H9 (cell line): ENCODE measurements at regions not wholly inside any gene's neighbourhood (a gene's known extent, or its start where the extent isn't known, plus 50 kb on each side); places are given as distances from the start of the nearest gene placed in this dataset.

Source experiments
- DNase-seq: peaks from one replicate; pipeline ENCODE4 v3.0.0-alpha.2; 2017
- H2AFZ ChIP-seq: one replicate; pipeline ENCODE4 v1.6.1; 2013; ENCODE audit warnings: mild to moderate bottlenecking, low read length, control low read depth, moderate library complexity
- H2AK5ac ChIP-seq: 2 replicates; pipeline ENCODE4 v1.6.1; 2013; ENCODE audit warnings: low read length, control low read depth, mixed read lengths; ENCODE audit not compliant: insufficient read length
- H2BK120ac ChIP-seq: one replicate; pipeline ENCODE4 v1.6.1; 2013; ENCODE audit warnings: low read depth, mild to moderate bottlenecking, low read length, control low read depth, inconsistent platforms; ENCODE audit not compliant: poor library complexity, severe bottlenecking
- H2BK12ac ChIP-seq: 2 replicates; pipeline ENCODE4 v1.6.1; 2013; ENCODE audit warnings: low read length, control low read depth, mixed read lengths, low read depth; ENCODE audit not compliant: insufficient read length
- H2BK15ac ChIP-seq: 2 replicates; pipeline ENCODE4 v1.6.1; 2013; ENCODE audit warnings: low read depth, low read length, control low read depth
- H2BK20ac ChIP-seq: one replicate; pipeline ENCODE4 v1.6.1; 2013; ENCODE audit warnings: low read depth, mild to moderate bottlenecking, low read length, control low read depth, inconsistent platforms; ENCODE audit not compliant: poor library complexity, severe bottlenecking
- H2BK5ac ChIP-seq: 2 replicates; pipeline ENCODE4 v1.6.1; 2013; ENCODE audit warnings: low read length, control low read depth, mixed read lengths; ENCODE audit not compliant: insufficient read length
- H3K14ac ChIP-seq: 2 replicates; pipeline ENCODE4 v1.6.1; 2013; ENCODE audit warnings: low read length, control low read depth; ENCODE audit not compliant: insufficient read depth
- H3K18ac ChIP-seq: 2 replicates; pipeline ENCODE4 v1.6.1; 2013; ENCODE audit warnings: low read depth, mild to moderate bottlenecking, mixed read lengths, low read length, control low read depth; ENCODE audit not compliant: insufficient read length
- H3K23ac ChIP-seq: 2 replicates; pipeline ENCODE4 v1.6.1; 2013; ENCODE audit warnings: low read length, control low read depth, mixed read lengths, low read depth; ENCODE audit not compliant: insufficient read length
- H3K23me2 ChIP-seq: 2 replicates; pipeline ENCODE4 v1.6.1; 2013; ENCODE audit warnings: low read depth, mild to moderate bottlenecking, mixed read lengths, low read length, control low read depth; ENCODE audit not compliant: insufficient read length, poor library complexity, severe bottlenecking
- H3K27ac ChIP-seq: 2 replicates; pipeline ENCODE4 v1.5.1; 2013; ENCODE audit warnings: low read length, control low read depth, mixed read lengths, low read depth; ENCODE audit not compliant: insufficient read length
- H3K27me3 ChIP-seq: 2 replicates; pipeline ENCODE4 v1.6.1; 2013; ENCODE audit warnings: low read length, control low read depth, inconsistent platforms; ENCODE audit not compliant: insufficient read depth
- H3K4ac ChIP-seq: 2 replicates; pipeline ENCODE4 v1.6.1; 2013; ENCODE audit warnings: low read depth, mild to moderate bottlenecking, control low read depth, inconsistent platforms, low read length, moderate library complexity
- H3K4me1 ChIP-seq: 2 replicates; pipeline ENCODE4 v1.6.1; 2013; ENCODE audit warnings: low read length, control low read depth, inconsistent platforms; ENCODE audit not compliant: insufficient read depth
- H3K4me2 ChIP-seq: 2 replicates; pipeline ENCODE4 v1.6.1; 2013; ENCODE audit warnings: low read length, control low read depth, mixed read lengths; ENCODE audit not compliant: insufficient read length, insufficient read depth
- H3K56ac ChIP-seq: 2 replicates; pipeline ENCODE4 v1.6.1; 2013; ENCODE audit warnings: low read depth, mild to moderate bottlenecking, mixed read lengths, low read length, control low read depth; ENCODE audit not compliant: insufficient read length
- H3K79me1 ChIP-seq: 2 replicates; pipeline ENCODE4 v1.6.1; 2013; ENCODE audit warnings: low read depth, mild to moderate bottlenecking, moderate library complexity, low read length, control low read depth, inconsistent platforms; ENCODE audit not compliant: insufficient read depth, poor library complexity, severe bottlenecking
- H3K79me2 ChIP-seq: 2 replicates; pipeline ENCODE4 v1.6.1; 2013; ENCODE audit warnings: low read length, control low read depth, inconsistent platforms; ENCODE audit not compliant: insufficient read depth
- H3K9ac ChIP-seq: 2 replicates; pipeline ENCODE4 v1.6.1; 2013; ENCODE audit warnings: low read length, control low read depth, mixed read lengths; ENCODE audit not compliant: insufficient read length; ENCODE audit errors: extremely low read depth
- H3K9me3 ChIP-seq: one replicate; pipeline ENCODE4 v1.6.1; 2013; ENCODE audit warnings: low read depth, low read length, inconsistent platforms; ENCODE audit not compliant: control insufficient read depth
- H3T11ph ChIP-seq: one replicate; pipeline ENCODE4 v1.6.1; 2013; ENCODE audit warnings: mild to moderate bottlenecking, low read length, control low read depth, inconsistent platforms
- H4K20me1 ChIP-seq: one replicate; pipeline ENCODE4 v1.6.1; 2013; ENCODE audit not compliant: control insufficient read depth, insufficient read length, insufficient read depth
- H4K5ac ChIP-seq: 2 replicates; pipeline ENCODE4 v1.6.1; 2013; ENCODE audit warnings: low read depth, mild to moderate bottlenecking, mixed read lengths, low read length, control low read depth; ENCODE audit not compliant: insufficient read length
- H4K8ac ChIP-seq: replicated peaks from 2 replicates; pipeline ENCODE4 v1.6.1; 2013; ENCODE audit warnings: low read length, control low read depth, mixed read lengths, low read depth; ENCODE audit not compliant: insufficient read length
- H4K91ac ChIP-seq: 2 replicates; pipeline ENCODE4 v1.6.1; 2013; ENCODE audit warnings: low read depth, mild to moderate bottlenecking, moderate library complexity, mixed read lengths, low read length, control low read depth; ENCODE audit not compliant: insufficient read length
- H3K27ac Mint-ChIP-seq, 3 experiments: 2 replicates in 2 of 3; 3 replicates in 1 of 3; pipeline ENCODE4 v1.8.0; 2020 to 2021; ENCODE audit warnings: mixed read lengths in 3 of 3, mild to moderate bottlenecking in 1 of 3, moderate library complexity in 1 of 3
- H3K27me3 Mint-ChIP-seq: 2 replicates; pipeline ENCODE4 v1.8.0; 2021; ENCODE audit warnings: low read depth, mild to moderate bottlenecking, moderate library complexity, mixed read lengths
- H3K36me3 Mint-ChIP-seq, 3 experiments: 2 replicates in 2 of 3; 3 replicates in 1 of 3; pipeline ENCODE4 v1.8.0; 2020 to 2021; ENCODE audit warnings: low read depth in 3 of 3, mixed read lengths in 3 of 3; ENCODE audit not compliant: insufficient read depth in 1 of 3
- H3K4me1 Mint-ChIP-seq, 2 experiments: 2 replicates each; pipeline ENCODE4 v1.8.0; 2020; ENCODE audit warnings: mixed read lengths in 2 of 2
- H3K4me3 Mint-ChIP-seq, 2 experiments: 2 replicates in 1 of 2; 3 replicates in 1 of 2; pipeline ENCODE4 v1.8.0; 2020 to 2021; ENCODE audit warnings: mild to moderate bottlenecking in 2 of 2, mixed read lengths in 2 of 2, moderate library complexity in 1 of 2
- H3K9me3 Mint-ChIP-seq, 2 experiments: 2 replicates in 1 of 2; 3 replicates in 1 of 2; pipeline ENCODE4 v1.8.0; 2020; ENCODE audit warnings: mild to moderate bottlenecking in 2 of 2, mixed read lengths in 2 of 2, moderate library complexity in 1 of 2
- CTCF ChIP-seq: fragments of 200-600 bp; sonication (generic); conservative IDR thresholded peaks from 3 replicates; pipeline ENCODE4 v1.8.0; 2021; ENCODE audit warnings: antibody characterized with exemption, mild to moderate bottlenecking
- WGBS: extraction: QIAGEN DNeasy Blood & Tissue Kit; methylation state at CpG from one replicate; pipeline ENCODE4 v1.1.7; 2013; ENCODE audit warnings: missing lambda C conversion rate, low lambda C conversion rate, mixed read lengths; ENCODE audit not compliant: insufficient read length; ENCODE audit errors: extremely low coverage; 5-methylcytosine and 5-hydroxymethylcytosine counted together

- Mint-ChIP-seq H3K9me3 (no peaks in the 10 kb centered on the region), H3K4me3 (no peak overlapping the region), H3K36me3 (no peaks in the 10 kb centered on the region), H3K4me1 (peaks cover 13 to 26% of the 10 kb centered on the region in 2 experiments), H3K27me3 (no peaks in the 10 kb centered on the region), H3K27ac (no peak overlapping the region)
- Histone ChIP-seq H4K8ac (no peak overlapping the region), H3K9me3 (no peaks in the 10 kb centered on the region), H4K5ac (no peak overlapping the region), H3K14ac (no peak overlapping the region), H2BK5ac (no peak overlapping the region), H2BK120ac (no peak overlapping the region), H3K23me2 (no peaks in the 10 kb centered on the region), H4K20me1 (no peaks in the 10 kb centered on the region), H3K27me3 (no peaks in the 10 kb centered on the region), H3K4ac (no peak overlapping the region), H3K18ac (no peak overlapping the region), H3T11ph (no peak overlapping the region), H3K4me1 (no peaks in the 10 kb centered on the region; the same call in 1 of the 2 replicates), H2AK5ac (no peak overlapping the region), H2BK20ac (no peak overlapping the region), H3K23ac (no peak overlapping the region), H3K56ac (no peak overlapping the region), H3K79me1 (no peaks in the 10 kb centered on the region), H2BK12ac (no peak overlapping the region), H2BK15ac (no peak overlapping the region), H3K4me2 (no peak overlapping the region), H3K9ac (no peak overlapping the region), H2AFZ (no peak overlapping the region), H4K91ac (no peak overlapping the region), H3K27ac (no peak overlapping the region), H3K79me2 (no peaks in the 10 kb centered on the region)
- no CpG with 5 or more reads among the region's 4 CpGs for WGBS
- no peak for TF ChIP-seq CTCF
- no peak for DNase-seq
Observed at GRCh38 chr7:12990440-12990839, 303.0 kb downstream of the ARL4A start.
